ENCODE measurements at regions not wholly inside any gene's neighbourhood (a gene's known extent, or its start where the extent isn't known, plus 50 kb on each side); places are given as distances from the start of the nearest gene placed in this dataset.

GRCh38 chr3:190728574-190729246 lies 133.8 kb downstream of the GMNC start:
- TF ChIP-seq USF2 (CRISPR knock-in tag; IDR thresholded peaks at IDR 0.05) = no peak
- TF ChIP-seq, protein P1, sequence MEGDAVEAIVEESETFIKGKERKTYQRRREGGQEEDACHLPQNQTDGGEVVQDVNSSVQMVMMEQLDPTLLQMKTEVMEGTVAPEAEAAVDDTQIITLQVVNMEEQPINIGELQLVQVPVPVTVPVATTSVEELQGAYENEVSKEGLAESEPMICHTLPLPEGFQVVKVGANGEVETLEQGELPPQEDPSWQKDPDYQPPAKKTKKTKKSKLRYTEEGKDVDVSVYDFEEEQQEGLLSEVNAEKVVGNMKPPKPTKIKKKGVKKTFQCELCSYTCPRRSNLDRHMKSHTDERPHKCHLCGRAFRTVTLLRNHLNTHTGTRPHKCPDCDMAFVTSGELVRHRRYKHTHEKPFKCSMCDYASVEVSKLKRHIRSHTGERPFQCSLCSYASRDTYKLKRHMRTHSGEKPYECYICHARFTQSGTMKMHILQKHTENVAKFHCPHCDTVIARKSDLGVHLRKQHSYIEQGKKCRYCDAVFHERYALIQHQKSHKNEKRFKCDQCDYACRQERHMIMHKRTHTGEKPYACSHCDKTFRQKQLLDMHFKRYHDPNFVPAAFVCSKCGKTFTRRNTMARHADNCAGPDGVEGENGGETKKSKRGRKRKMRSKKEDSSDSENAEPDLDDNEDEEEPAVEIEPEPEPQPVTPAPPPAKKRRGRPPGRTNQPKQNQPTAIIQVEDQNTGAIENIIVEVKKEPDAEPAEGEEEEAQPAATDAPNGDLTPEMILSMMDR (IDR thresholded peaks at IDR 0.05) = no peak
- no peak for TF ChIP-seq RELA (CRISPR knock-in tag; IDR thresholded peaks at IDR 0.05; ENCODE audit: borderline replicate concordance)
- TF ChIP-seq MLX (CRISPR knock-in tag; IDR thresholded peaks at IDR 0.05) = no peak
- no peak for TF ChIP-seq NR2C2 (CRISPR knock-in tag; IDR thresholded peaks at IDR 0.05)
- no peak for TF ChIP-seq JUN (CRISPR knock-in tag; IDR thresholded peaks at IDR 0.05)
- TF ChIP-seq, protein P2, sequence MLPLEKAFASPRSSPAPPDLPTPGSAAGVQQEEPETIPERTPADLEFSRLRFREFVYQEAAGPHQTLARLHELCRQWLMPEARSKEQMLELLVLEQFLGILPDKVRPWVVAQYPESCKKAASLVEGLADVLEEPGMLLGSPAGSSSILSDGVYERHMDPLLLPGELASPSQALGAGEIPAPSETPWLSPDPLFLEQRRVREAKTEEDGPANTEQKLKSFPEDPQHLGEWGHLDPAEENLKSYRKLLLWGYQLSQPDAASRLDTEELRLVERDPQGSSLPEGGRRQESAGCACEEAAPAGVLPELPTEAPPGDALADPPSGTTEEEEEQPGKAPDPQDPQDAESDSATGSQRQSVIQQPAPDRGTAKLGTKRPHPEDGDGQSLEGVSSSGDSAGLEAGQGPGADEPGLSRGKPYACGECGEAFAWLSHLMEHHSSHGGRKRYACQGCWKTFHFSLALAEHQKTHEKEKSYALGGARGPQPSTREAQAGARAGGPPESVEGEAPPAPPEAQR (CRISPR knock-in tag; IDR thresholded peaks at IDR 0.05) = no peak
- TF ChIP-seq, protein P3, sequence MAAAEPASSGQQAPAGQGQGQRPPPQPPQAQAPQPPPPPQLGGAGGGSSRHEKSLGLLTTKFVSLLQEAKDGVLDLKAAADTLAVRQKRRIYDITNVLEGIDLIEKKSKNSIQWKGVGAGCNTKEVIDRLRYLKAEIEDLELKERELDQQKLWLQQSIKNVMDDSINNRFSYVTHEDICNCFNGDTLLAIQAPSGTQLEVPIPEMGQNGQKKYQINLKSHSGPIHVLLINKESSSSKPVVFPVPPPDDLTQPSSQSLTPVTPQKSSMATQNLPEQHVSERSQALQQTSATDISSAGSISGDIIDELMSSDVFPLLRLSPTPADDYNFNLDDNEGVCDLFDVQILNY (CRISPR knock-in tag; IDR thresholded peaks at IDR 0.05) = no peak
- TF ChIP-seq ATF2 (CRISPR knock-in tag; IDR thresholded peaks at IDR 0.05; ENCODE audit: borderline replicate concordance, low read depth) = no peak
- no peak for TF ChIP-seq PREB (CRISPR knock-in tag; IDR thresholded peaks at IDR 0.05; ENCODE audit: borderline replicate concordance)
- TF ChIP-seq, protein P4, sequence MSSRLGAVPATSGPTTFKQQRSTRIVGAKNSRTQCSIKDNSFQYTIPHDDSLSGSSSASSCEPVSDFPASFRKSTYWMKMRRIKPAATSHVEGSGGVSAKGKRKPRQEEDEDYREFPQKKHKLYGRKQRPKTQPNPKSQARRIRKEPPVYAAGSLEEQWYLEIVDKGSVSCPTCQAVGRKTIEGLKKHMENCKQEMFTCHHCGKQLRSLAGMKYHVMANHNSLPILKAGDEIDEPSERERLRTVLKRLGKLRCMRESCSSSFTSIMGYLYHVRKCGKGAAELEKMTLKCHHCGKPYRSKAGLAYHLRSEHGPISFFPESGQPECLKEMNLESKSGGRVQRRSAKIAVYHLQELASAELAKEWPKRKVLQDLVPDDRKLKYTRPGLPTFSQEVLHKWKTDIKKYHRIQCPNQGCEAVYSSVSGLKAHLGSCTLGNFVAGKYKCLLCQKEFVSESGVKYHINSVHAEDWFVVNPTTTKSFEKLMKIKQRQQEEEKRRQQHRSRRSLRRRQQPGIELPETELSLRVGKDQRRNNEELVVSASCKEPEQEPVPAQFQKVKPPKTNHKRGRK (CRISPR knock-in tag; IDR thresholded peaks at IDR 0.05; ENCODE audit: borderline replicate concordance) = no peak
- no peak for TF ChIP-seq TCF7 (CRISPR knock-in tag; IDR thresholded peaks at IDR 0.05; ENCODE audit: low read depth)
- TF ChIP-seq CREB1 (CRISPR knock-in tag; IDR thresholded peaks at IDR 0.05) = no peak
- TF ChIP-seq, protein P5, sequence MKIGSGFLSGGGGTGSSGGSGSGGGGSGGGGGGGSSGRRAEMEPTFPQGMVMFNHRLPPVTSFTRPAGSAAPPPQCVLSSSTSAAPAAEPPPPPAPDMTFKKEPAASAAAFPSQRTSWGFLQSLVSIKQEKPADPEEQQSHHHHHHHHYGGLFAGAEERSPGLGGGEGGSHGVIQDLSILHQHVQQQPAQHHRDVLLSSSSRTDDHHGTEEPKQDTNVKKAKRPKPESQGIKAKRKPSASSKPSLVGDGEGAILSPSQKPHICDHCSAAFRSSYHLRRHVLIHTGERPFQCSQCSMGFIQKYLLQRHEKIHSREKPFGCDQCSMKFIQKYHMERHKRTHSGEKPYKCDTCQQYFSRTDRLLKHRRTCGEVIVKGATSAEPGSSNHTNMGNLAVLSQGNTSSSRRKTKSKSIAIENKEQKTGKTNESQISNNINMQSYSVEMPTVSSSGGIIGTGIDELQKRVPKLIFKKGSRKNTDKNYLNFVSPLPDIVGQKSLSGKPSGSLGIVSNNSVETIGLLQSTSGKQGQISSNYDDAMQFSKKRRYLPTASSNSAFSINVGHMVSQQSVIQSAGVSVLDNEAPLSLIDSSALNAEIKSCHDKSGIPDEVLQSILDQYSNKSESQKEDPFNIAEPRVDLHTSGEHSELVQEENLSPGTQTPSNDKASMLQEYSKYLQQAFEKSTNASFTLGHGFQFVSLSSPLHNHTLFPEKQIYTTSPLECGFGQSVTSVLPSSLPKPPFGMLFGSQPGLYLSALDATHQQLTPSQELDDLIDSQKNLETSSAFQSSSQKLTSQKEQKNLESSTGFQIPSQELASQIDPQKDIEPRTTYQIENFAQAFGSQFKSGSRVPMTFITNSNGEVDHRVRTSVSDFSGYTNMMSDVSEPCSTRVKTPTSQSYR (CRISPR knock-in tag; IDR thresholded peaks at IDR 0.05) = no peak

Measured in WTC11 (cell line).